Progenitor cell of endocrine pancreas (in vitro differentiated cells): ENCODE measurements at regions not wholly inside any gene's neighbourhood (a gene's known extent, or its start where the extent isn't known, plus 50 kb on each side); places are given as distances from the start of the nearest gene placed in this dataset.

Source experiments
- DNase-seq: peaks from one replicate; pipeline ENCODE4 v3.0.0; 2021; ENCODE audit warnings: low spot score; ENCODE audit not compliant: unreplicated experiment
- H3K27ac Mint-ChIP-seq: 2 replicates; pipeline ENCODE4 v1.8.0; 2021; ENCODE audit warnings: mild to moderate bottlenecking, moderate library complexity, mixed read lengths
- H3K27me3 Mint-ChIP-seq: 2 replicates; pipeline ENCODE4 v1.8.0; 2021; ENCODE audit warnings: mixed read lengths
- H3K36me3 Mint-ChIP-seq: 2 replicates; pipeline ENCODE4 v1.8.0; 2022; ENCODE audit warnings: mixed read lengths; ENCODE audit not compliant: insufficient read depth
- H3K4me1 Mint-ChIP-seq: 2 replicates; pipeline ENCODE4 v1.8.0; 2021; ENCODE audit warnings: low read depth, mixed read lengths
- H3K4me3 Mint-ChIP-seq: 2 replicates; pipeline ENCODE4 v1.8.0; 2021; ENCODE audit warnings: low read depth, mild to moderate bottlenecking, moderate library complexity, mixed read lengths
- H3K9me3 Mint-ChIP-seq: 2 replicates; pipeline ENCODE4 v1.8.0; 2021; ENCODE audit warnings: low read depth, mixed read lengths
- TF ChIP-seq, protein P1 (sequence below): fragments of 200-600 bp; sonication (generic); IDR thresholded peaks from one replicate; pipeline ENCODE4 v1.5.0; 2021; ENCODE audit warnings: antibody characterized with exemption, mild to moderate bottlenecking; ENCODE audit not compliant: unreplicated experiment

DNA sequence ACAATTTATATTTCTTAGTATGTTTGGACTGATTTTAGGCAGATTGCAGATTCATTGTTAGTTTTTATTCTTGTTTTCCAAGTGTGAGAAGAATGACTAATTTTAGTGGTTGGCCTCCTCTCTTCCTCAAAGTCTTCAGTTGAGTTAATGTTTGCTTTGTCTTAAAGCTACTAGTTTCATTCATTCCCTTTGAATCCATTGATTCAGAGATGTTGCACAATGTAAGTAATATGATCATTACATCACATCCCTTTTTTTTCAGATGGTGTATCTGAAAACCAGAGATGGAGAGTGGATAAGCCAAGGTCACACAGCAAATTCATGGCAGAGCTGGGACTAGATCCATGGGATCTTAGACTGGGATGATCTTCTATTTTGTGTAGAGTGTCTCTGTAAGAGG is 577.5 kb downstream of the BCL11B start:
- H3K4me3 Mint-ChIP-seq, result no peak overlapping the region
- TF ChIP-seq, protein P1, sequence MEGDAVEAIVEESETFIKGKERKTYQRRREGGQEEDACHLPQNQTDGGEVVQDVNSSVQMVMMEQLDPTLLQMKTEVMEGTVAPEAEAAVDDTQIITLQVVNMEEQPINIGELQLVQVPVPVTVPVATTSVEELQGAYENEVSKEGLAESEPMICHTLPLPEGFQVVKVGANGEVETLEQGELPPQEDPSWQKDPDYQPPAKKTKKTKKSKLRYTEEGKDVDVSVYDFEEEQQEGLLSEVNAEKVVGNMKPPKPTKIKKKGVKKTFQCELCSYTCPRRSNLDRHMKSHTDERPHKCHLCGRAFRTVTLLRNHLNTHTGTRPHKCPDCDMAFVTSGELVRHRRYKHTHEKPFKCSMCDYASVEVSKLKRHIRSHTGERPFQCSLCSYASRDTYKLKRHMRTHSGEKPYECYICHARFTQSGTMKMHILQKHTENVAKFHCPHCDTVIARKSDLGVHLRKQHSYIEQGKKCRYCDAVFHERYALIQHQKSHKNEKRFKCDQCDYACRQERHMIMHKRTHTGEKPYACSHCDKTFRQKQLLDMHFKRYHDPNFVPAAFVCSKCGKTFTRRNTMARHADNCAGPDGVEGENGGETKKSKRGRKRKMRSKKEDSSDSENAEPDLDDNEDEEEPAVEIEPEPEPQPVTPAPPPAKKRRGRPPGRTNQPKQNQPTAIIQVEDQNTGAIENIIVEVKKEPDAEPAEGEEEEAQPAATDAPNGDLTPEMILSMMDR, result no peak
- no peaks in the 10 kb centered on the region for H3K36me3 Mint-ChIP-seq
- no peaks in the 10 kb centered on the region for H3K4me1 Mint-ChIP-seq
- H3K27ac Mint-ChIP-seq, result no peak overlapping the region
- no peak for DNase-seq
- H3K27me3 Mint-ChIP-seq, result peaks cover 38% of the 10 kb centered on the region
- no peaks in the 10 kb centered on the region for H3K9me3 Mint-ChIP-seq

DNA sequence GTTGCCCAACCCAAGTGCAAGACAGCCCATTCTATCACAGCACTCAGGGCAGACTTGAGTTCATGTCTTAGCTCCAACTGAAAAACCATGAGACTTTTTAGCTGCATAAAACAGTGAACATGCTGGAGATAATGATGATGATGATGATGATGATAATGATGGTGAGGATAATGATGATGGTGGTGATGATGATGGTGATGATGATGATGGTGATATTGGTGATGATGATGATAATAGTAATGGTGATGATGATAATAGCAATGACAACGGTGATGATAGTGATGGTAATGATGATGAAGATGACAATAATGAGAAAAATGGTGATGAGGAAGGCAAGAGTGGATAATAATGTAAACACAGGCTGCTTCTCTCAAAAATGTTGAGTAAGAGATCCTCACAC is 576.2 kb downstream of the BCL11B start:
- H3K27ac Mint-ChIP-seq, result no peak overlapping the region
- no peaks in the 10 kb centered on the region for H3K36me3 Mint-ChIP-seq
- H3K4me3 Mint-ChIP-seq, result no peak overlapping the region
- no peaks in the 10 kb centered on the region for H3K4me1 Mint-ChIP-seq
- TF ChIP-seq, protein P1, result no peak
- no peak for DNase-seq
- peaks cover 38% of the 10 kb centered on the region for H3K27me3 Mint-ChIP-seq
- H3K9me3 Mint-ChIP-seq, result no peaks in the 10 kb centered on the region

DNA sequence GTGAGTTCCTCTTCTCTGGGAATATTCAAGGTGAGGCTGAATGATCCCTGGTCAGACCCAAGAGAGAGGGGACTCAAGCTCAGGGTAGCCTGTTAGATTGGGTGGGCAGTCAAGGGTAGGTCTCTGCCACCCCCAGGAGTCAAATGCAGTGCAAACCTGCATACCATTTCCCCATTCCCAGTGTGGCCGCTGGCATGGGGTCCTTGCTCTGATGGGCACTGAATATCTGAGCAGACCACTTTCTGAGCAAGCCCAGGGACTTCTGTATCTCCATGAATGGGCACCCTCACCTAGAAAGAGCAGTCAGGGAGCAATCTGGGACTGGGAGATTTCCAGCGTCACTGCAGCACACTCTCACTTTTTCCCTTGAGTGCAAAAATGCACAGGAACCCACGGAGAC is 573.7 kb downstream of the BCL11B start:
- no peaks in the 10 kb centered on the region for H3K36me3 Mint-ChIP-seq
- H3K27ac Mint-ChIP-seq, result no peak overlapping the region
- DNase-seq, result no peak
- H3K27me3 Mint-ChIP-seq, result peaks cover 46% of the 10 kb centered on the region
- no peaks in the 10 kb centered on the region for H3K9me3 Mint-ChIP-seq
- H3K4me1 Mint-ChIP-seq, result no peaks in the 10 kb centered on the region
- H3K4me3 Mint-ChIP-seq, result no peak overlapping the region
- TF ChIP-seq, protein P1, result no peak

DNA sequence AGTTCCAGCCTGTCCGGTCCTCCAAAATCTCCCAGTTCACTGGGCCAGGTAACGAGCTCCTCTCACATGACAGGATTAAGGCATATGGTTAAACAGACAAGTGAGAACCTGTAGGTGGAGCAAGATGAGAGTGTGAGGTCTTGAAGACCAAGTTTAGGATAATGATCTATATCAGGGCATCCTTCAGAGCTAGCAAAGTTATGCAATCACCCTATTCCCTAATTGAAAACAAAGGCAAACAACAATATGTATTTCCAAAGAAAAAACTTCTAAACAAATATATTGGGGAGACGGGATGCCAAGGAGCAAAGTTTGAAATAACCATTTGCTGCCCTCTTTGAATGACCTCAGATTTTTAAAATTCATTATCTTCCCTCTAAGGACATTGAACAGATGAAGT is 571.2 kb downstream of the BCL11B start:
- TF ChIP-seq, protein P1, result no peak
- DNase-seq, result no peak
- Mint-ChIP-seq H3K4me1 (no peaks in the 10 kb centered on the region), H3K9me3 (no peaks in the 10 kb centered on the region), H3K4me3 (no peak overlapping the region), H3K27me3 (peaks cover 57% of the 10 kb centered on the region), H3K27ac (no peak overlapping the region), H3K36me3 (no peaks in the 10 kb centered on the region)

DNA sequence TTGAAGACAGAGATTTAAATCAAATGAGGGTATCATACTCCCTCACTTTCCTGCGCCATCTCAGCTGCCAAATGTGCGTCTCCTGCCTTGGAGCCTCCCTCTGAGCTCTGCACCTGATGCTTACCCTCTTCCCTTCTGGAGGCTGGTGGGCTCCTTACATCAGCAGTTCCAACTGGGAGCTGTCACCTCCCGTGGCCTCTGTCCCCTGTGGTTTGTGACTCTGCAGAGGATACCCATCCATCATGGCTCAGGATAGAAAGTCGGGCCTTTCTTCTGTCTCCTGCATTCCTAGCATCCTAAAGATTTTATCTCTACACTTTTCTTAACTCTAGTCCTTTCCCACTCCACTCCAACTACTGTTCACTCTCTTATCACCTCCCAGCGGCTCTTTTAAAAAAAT is 570.6 kb downstream of the BCL11B start:
- TF ChIP-seq, protein P1, result no peak
- Mint-ChIP-seq H3K36me3 (no peaks in the 10 kb centered on the region), H3K27ac (no peak overlapping the region)

DNA sequence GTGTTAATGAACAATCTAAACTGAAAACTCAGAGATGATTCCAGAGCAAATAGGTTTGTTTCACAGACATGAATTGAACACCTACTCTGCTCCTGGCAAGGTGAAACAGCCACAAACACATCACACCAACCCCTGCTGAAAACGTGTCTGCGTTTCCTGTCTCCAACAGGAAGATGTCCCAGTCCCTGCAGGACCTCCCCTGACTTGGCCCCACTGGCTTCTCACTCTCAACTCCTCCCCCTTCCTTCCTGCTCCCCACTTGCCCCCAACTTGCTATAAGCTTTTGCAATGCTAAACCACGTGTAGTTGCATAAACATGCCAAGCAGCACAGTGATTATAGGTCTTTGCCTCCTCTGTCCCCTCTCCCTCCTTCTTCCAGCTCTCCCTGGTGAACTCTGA is 567.6 kb downstream of the BCL11B start:
- no peaks in the 10 kb centered on the region for H3K36me3 Mint-ChIP-seq
- H3K4me1 Mint-ChIP-seq, result no peaks in the 10 kb centered on the region
- no peak overlapping the region for H3K27ac Mint-ChIP-seq
- H3K9me3 Mint-ChIP-seq, result no peaks in the 10 kb centered on the region
- TF ChIP-seq, protein P1, result no peak
- no peak overlapping the region for H3K4me3 Mint-ChIP-seq
- H3K27me3 Mint-ChIP-seq, result peaks cover 49% of the 10 kb centered on the region
- DNase-seq, result no peak

More for the DNA sequence above, 570.6 kb downstream of the BCL11B start:
- no peak for DNase-seq
- H3K27me3 Mint-ChIP-seq, result peaks cover 58% of the 10 kb centered on the region
- no peaks in the 10 kb centered on the region for H3K9me3 Mint-ChIP-seq
- no peak overlapping the region for H3K4me3 Mint-ChIP-seq
- no peaks in the 10 kb centered on the region for H3K4me1 Mint-ChIP-seq
